Mammary epithelial cell (primary cell): ENCODE measurements at regions not wholly inside any gene's neighbourhood (a gene's known extent, or its start where the extent isn't known, plus 50 kb on each side); places are given as distances from the start of the nearest gene placed in this dataset.

Source experiments
- CTCF ChIP-seq, 2 donors: IDR thresholded peaks in 1 of 2; conservative IDR thresholded peaks in 1 of 2; 2 replicates each; pipeline ENCODE4 v1.5.1; 2011 to 2012; ENCODE audit warnings: inconsistent platforms in 2 of 2, low read length in 2 of 2, mild to moderate bottlenecking in 2 of 2, control low read depth in 1 of 2, low read depth in 1 of 2; ENCODE audit not compliant: insufficient read depth in 1 of 2; ENCODE audit errors: extremely low read depth in 1 of 2
- EZH2 ChIP-seq: IDR thresholded peaks from 2 replicates; pipeline ENCODE4 v1.6.1; 2012; ENCODE audit warnings: low read length, inconsistent platforms, borderline replicate concordance

GRCh38 chr3:51591231-51591630, 52.7 kb downstream of the RAD54L2 start:
- TF ChIP-seq CTCF (conservative IDR thresholded peaks at IDR 0.05 in 1 of 2, IDR thresholded peaks at IDR 0.05 in 1 of 2; ENCODE audit: extremely low read depth in 1 of 2, insufficient read depth in 1 of 2, low read depth in 1 of 2, low read length in 2 of 2) (no peak), EZH2 (no peak)
